Esophagus (tissue), 2 donors: ENCODE measurements at regions not wholly inside any gene's neighbourhood (a gene's known extent, or its start where the extent isn't known, plus 50 kb on each side); places are given as distances from the start of the nearest gene placed in this dataset.
"Not testable (repeated sequence)": the region's sequence is repeated elsewhere in the genome, so short reads cannot be mapped to it uniquely, and the experiment has no call there.

Experiments used
- H3K27ac ChIP-seq, 2 donors: one replicate each; pipeline ENCODE4 v1.5.1; 2013; ENCODE audit warnings: low read depth in 2 of 2, mild to moderate bottlenecking in 2 of 2, inconsistent platforms in 1 of 2, low read length in 1 of 2, moderate library complexity in 1 of 2
- H3K27me3 ChIP-seq, 2 donors: one replicate each; pipeline ENCODE4 v1.6.1; 2013; ENCODE audit warnings: low read length in 2 of 2, control low read depth in 1 of 2, mild to moderate bottlenecking in 1 of 2; ENCODE audit not compliant: insufficient read depth in 2 of 2, control insufficient read depth in 1 of 2
- H3K36me3 ChIP-seq, 2 donors: one replicate each; pipeline ENCODE4 v1.6.1; 2013; ENCODE audit warnings: low read length in 1 of 2; ENCODE audit not compliant: control insufficient read depth in 2 of 2, insufficient read depth in 2 of 2
- H3K4me1 ChIP-seq, 2 donors: one replicate each; pipeline ENCODE4 v1.6.1; 2013; ENCODE audit warnings: low read length in 1 of 2; ENCODE audit not compliant: control insufficient read depth in 2 of 2, insufficient read depth in 2 of 2
- H3K4me3 ChIP-seq, 2 donors: one replicate each; pipeline ENCODE4 v1.5.1; 2013; ENCODE audit warnings: low read length in 2 of 2, mild to moderate bottlenecking in 2 of 2, low read depth in 1 of 2, moderate library complexity in 1 of 2
- H3K9me3 ChIP-seq, 2 donors: one replicate each; pipeline ENCODE4 v1.6.1; 2013; ENCODE audit warnings: mild to moderate bottlenecking in 2 of 2, low read depth in 1 of 2, low read length in 1 of 2, moderate library complexity in 1 of 2; ENCODE audit not compliant: control insufficient read depth in 2 of 2, insufficient read depth in 1 of 2
- WGBS, 2 donors: extraction: QIAGEN DNeasy Blood & Tissue Kit; methylation state at CpG; one replicate each; pipeline ENCODE4 v1.1.7; 2013; 5-methylcytosine and 5-hydroxymethylcytosine counted together
- donor health status: healthy with polysubstance abuse.
- donor health status: Bipolar disorder and iron deficiency.

GRCh38 chr12:131403676-131404075 lies 307.2 kb upstream of the SFSWAP start:
- peaks cover 4% of the 10 kb centered on the region in 2 donors for H3K4me1 ChIP-seq
- peaks cover 2% of the 10 kb centered on the region in 2 donors for H3K9me3 ChIP-seq
- H3K27me3 ChIP-seq = peaks cover 0 to 3% of the 10 kb centered on the region in 2 donors
- H3K36me3 ChIP-seq = no peaks in the 10 kb centered on the region
- H3K4me3 ChIP-seq = no peak overlapping the region
- H3K27ac ChIP-seq = no peak overlapping the region
- 87 to 93% methylated on average over 6 of the region's 6 CpGs for WGBS, 2 donors

- peaks cover 0 to 2% of the 10 kb centered on the region in 2 donors for H3K9me3 ChIP-seq
- H3K36me3 ChIP-seq = no peaks in the 10 kb centered on the region
- H3K4me1 ChIP-seq = peaks cover 4% of the 10 kb centered on the region in 2 donors
- 83 to 91% methylated on average over 3 of the region's 3 CpGs for WGBS, 2 donors
- H3K27ac ChIP-seq = no peak overlapping the region
- peaks cover 0 to 3% of the 10 kb centered on the region in 2 donors for H3K27me3 ChIP-seq
- no peak overlapping the region for H3K4me3 ChIP-seq
Measured at GRCh38 chr12:131404705-131405104, 306.2 kb upstream of the SFSWAP start.

GRCh38 chr12:131407221-131408035 lies 303.5 kb upstream of the SFSWAP start:
- H3K4me1 ChIP-seq = peaks cover 3 to 4% of the 10 kb centered on the region in 2 donors
- H3K27me3 ChIP-seq = peaks cover 0 to 3% of the 10 kb centered on the region in 2 donors
- peaks cover 0 to 2% of the 10 kb centered on the region in 2 donors for H3K9me3 ChIP-seq
- no peak overlapping the region for H3K4me3 ChIP-seq
- WGBS, 2 donors = 60 to 62% methylated on average over 15 of the region's 15 CpGs
- no peak overlapping the region for H3K27ac ChIP-seq
- no peaks in the 10 kb centered on the region for H3K36me3 ChIP-seq

DNA sequence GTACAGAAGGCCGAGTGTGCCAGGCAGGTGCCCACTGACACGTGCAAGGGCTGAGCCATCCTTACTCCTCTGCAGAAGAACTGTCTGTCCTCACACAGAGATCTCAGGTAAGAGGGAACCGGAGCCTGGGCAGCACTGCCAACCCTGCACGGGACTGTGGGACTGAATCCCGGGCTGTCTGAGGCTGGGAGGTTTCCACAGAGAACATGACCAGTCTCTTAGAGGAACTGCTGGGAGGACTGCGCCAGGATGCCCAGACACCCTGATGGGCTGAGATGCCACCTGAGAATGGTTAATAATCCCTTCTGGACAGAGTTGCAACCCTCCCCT lies 302.9 kb upstream of the SFSWAP start:
- no peak overlapping the region for H3K4me3 ChIP-seq
- peaks cover 0 to 3% of the 10 kb centered on the region in 2 donors for H3K4me1 ChIP-seq
- H3K9me3 ChIP-seq = peaks cover 0 to 2% of the 10 kb centered on the region in 2 donors
- no peak overlapping the region for H3K27ac ChIP-seq
- 83 to 87% methylated on average over 6 of the region's 6 CpGs for WGBS, 2 donors
- H3K36me3 ChIP-seq = no peaks in the 10 kb centered on the region
- peaks cover 0 to 3% of the 10 kb centered on the region in 2 donors for H3K27me3 ChIP-seq

GRCh38 chr12:131408484-131408883 lies 302.4 kb upstream of the SFSWAP start:
- Histone ChIP-seq H3K27me3 (peaks cover 0 to 3% of the 10 kb centered on the region in 2 donors), H3K4me3 (no peak overlapping the region), H3K27ac (no peak overlapping the region), H3K36me3 (no peaks in the 10 kb centered on the region), H3K9me3 (peaks cover 0 to 2% of the 10 kb centered on the region in 2 donors), H3K4me1 (no peaks in the 10 kb centered on the region)
- WGBS, 2 donors = 69 to 80% methylated on average over 5 of the region's 5 CpGs

DNA sequence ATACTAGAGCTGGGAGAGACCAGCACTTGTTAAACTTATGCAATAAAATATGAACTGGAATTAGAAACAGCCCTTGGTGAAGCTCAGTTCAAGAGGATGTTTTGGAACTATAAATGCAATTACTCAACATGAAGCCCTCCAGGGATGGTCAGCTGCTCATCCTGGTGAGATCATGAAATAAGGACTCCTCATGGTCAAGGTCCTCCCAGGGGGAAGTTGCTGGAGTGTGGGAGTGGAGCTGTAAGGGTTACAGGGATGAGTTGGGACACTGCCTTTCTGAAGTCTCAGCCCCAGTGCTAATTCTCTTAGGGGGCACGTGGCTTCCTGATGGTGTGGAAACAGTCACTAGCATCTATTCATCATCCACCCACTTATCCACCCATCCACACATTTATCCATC lies 301.7 kb upstream of the SFSWAP start:
- H3K36me3 ChIP-seq = no peaks in the 10 kb centered on the region
- H3K27me3 ChIP-seq = peaks cover 0 to 3% of the 10 kb centered on the region in 2 donors
- peaks cover 0 to 2% of the 10 kb centered on the region in 2 donors for H3K9me3 ChIP-seq
- H3K4me3 ChIP-seq = no peak overlapping the region
- WGBS, 2 donors = 33 to 64% methylated on average over 1 of the region's 1 CpG
- no peaks in the 10 kb centered on the region for H3K4me1 ChIP-seq
- H3K27ac ChIP-seq = no peak overlapping the region

DNA sequence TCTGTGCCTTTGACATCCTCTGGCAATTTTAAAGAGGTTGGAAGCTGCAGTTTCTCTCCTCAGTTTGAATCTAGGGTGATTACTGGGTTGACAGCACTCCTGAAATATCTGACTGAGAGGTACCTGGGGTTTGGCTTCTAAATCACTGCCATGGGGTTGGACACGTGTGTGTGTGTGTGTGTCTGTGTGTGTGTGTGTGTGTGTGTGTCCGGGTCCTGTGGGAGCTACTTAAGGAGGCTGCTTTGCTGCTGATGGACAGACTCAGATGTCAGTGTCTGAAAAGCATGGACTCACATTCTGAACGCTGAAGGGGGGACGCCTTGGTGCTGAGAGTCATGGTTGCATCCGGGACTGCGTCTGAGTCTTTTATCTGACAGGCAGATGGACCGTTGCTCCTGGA lies 299.1 kb upstream of the SFSWAP start:
- not testable (repeated sequence) for H3K36me3 ChIP-seq, H3K4me1 ChIP-seq, H3K9me3 ChIP-seq, H3K27me3 ChIP-seq, H3K27ac ChIP-seq, H3K4me3 ChIP-seq
- 71 to 81% methylated on average over 7 of the region's 7 CpGs for WGBS, 2 donors

- Histone ChIP-seq H3K9me3 (no peaks in the 10 kb centered on the region), H3K27ac (no peak overlapping the region), H3K4me3 (no peak overlapping the region), H3K36me3 (no peaks in the 10 kb centered on the region), H3K27me3 (no peaks in the 10 kb centered on the region), H3K4me1 (no peaks in the 10 kb centered on the region)
- WGBS, 2 donors = 78 to 79% methylated on average over 8 of the region's 8 CpGs
Measured at GRCh38 chr12:131413006-131413405, 297.9 kb upstream of the SFSWAP start.

DNA sequence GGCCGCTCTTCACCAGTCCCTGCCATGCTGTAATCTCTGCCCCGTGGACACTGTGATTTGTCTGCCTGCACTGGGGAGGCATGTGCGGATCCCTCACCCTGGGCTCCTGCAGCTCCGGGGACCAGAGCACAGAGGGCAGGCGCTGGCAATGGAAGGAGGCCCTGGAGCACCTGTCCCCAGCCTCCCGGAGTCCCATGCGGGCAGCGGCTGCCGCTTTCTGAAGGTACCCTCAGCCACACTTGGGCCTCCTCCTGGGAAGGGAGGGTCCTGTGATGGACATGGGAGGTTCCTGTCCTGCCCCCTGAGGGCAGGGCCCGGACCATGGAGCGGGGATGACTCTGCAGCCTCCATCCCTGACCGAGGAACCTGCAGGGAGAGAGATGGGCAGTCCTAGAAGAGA lies 297.4 kb upstream of the SFSWAP start:
- Histone ChIP-seq H3K4me3 (no peak overlapping the region), H3K4me1 (no peaks in the 10 kb centered on the region), H3K27ac (no peak overlapping the region), H3K27me3 (no peaks in the 10 kb centered on the region), H3K36me3 (no peaks in the 10 kb centered on the region), H3K9me3 (no peaks in the 10 kb centered on the region)
- 81 to 83% methylated on average over 12 of the region's 12 CpGs for WGBS, 2 donors
